SK-N-SH treated with all-trans-retinoic acid at 6 μM for 48 hours (cell line): ENCODE measurements at regions not wholly inside any gene's neighbourhood (a gene's known extent, or its start where the extent isn't known, plus 50 kb on each side); places are given as distances from the start of the nearest gene placed in this dataset.
"Not testable (repeated sequence)": the region's sequence is repeated elsewhere in the genome, so short reads cannot be mapped to it uniquely, and the experiment has no call there.

Source experiments
- ATAC-seq: fragments of 200-7000 bp; cut with Tn5 transposase; 3 replicates; pipeline ENCODE4 v1.9.1; 2020; ENCODE audit warnings: mild to moderate bottlenecking, moderate library complexity
- ARNTL ChIP-seq: fragments of 450-650 bp; formaldehyde crosslinking; IDR thresholded peaks from 2 replicates; pipeline ENCODE4 v1.5.0; 2020; ENCODE audit warnings: low read depth, mild to moderate bottlenecking, moderate library complexity, borderline replicate concordance
- BACH2 ChIP-seq: fragments of 250-450 bp; sonication (Bioruptor Pico); IDR thresholded peaks from 2 replicates; pipeline ENCODE4 v1.9.0; 2021; ENCODE audit warnings: mild to moderate bottlenecking, borderline replicate concordance
- ISL1 ChIP-seq: fragments of 250-450 bp; sonication (Bioruptor Pico); IDR thresholded peaks from 2 replicates; pipeline ENCODE4 v2.1.2; 2022; ENCODE audit warnings: mild to moderate bottlenecking, moderate library complexity
- OSR1 ChIP-seq: fragments of 250-450 bp; sonication (Bioruptor Pico); IDR thresholded peaks from 2 replicates; pipeline ENCODE4 v1.8.0; 2022; ENCODE audit warnings: moderate library complexity, mild to moderate bottlenecking, inconsistent platforms
- PPARA ChIP-seq: fragments of 250-450 bp; sonication (Bioruptor Pico); IDR thresholded peaks from 2 replicates; pipeline ENCODE4 v1.5.0; 2020; ENCODE audit warnings: mild to moderate bottlenecking, borderline replicate concordance
- SNAI2 ChIP-seq: fragments of 250-450 bp; sonication (Bioruptor Pico); IDR thresholded peaks from 2 replicates; pipeline ENCODE4 v1.5.0; 2020; ENCODE audit warnings: mild to moderate bottlenecking, moderate library complexity
- TCF4 ChIP-seq: fragments of 250-450 bp; sonication (Bioruptor Pico); IDR thresholded peaks from 2 replicates; pipeline ENCODE4 v1.8.0; 2021; ENCODE audit warnings: mild to moderate bottlenecking, moderate library complexity, borderline replicate concordance
- TOX ChIP-seq: fragments of 250-450 bp; sonication (Bioruptor Pico); IDR thresholded peaks from 2 replicates; pipeline ENCODE4 v1.8.0; 2021; ENCODE audit warnings: mild to moderate bottlenecking, moderate library complexity, borderline replicate concordance
- ZC3H10 ChIP-seq: fragments of 250-450 bp; sonication (Bioruptor Pico); IDR thresholded peaks from 2 replicates; pipeline ENCODE4 v1.5.1; 2021; ENCODE audit warnings: mild to moderate bottlenecking, moderate library complexity
- ZFP3 ChIP-seq: fragments of 250-450 bp; sonication (Bioruptor Pico); IDR thresholded peaks from 2 replicates; pipeline ENCODE4 v1.5.0; 2020; ENCODE audit warnings: mild to moderate bottlenecking, moderate library complexity
- ZFP30 ChIP-seq: fragments of 450-650 bp; formaldehyde crosslinking; IDR thresholded peaks from 2 replicates; pipeline ENCODE4 v1.5.0; 2022; ENCODE audit warnings: mild to moderate bottlenecking, moderate library complexity
- ZNF565 ChIP-seq: fragments of 450-650 bp; formaldehyde crosslinking; conservative IDR thresholded peaks from 2 replicates; pipeline ENCODE4 v1.5.0; 2020; ENCODE audit warnings: low read depth, mild to moderate bottlenecking, moderate library complexity
- ZNF70 ChIP-seq: fragments of 450-650 bp; formaldehyde crosslinking; IDR thresholded peaks from 2 replicates; pipeline ENCODE4 v1.5.0; 2020; ENCODE audit warnings: mild to moderate bottlenecking, moderate library complexity
- ZNF8 ChIP-seq: fragments of 450-650 bp; formaldehyde crosslinking; IDR thresholded peaks from 2 replicates; pipeline ENCODE4 v1.5.0; 2020; ENCODE audit warnings: mild to moderate bottlenecking, moderate library complexity
- TF ChIP-seq, protein P1 (sequence below): fragments of 250-450 bp; sonication (Bioruptor Pico); IDR thresholded peaks from 2 replicates; pipeline ENCODE4 v1.5.1; 2021; ENCODE audit warnings: mild to moderate bottlenecking, moderate library complexity
- TF ChIP-seq, protein P2 (sequence below): fragments of 250-450 bp; sonication (Bioruptor Pico); IDR thresholded peaks from 2 replicates; pipeline ENCODE4 v1.5.0; 2020; ENCODE audit warnings: mild to moderate bottlenecking, moderate library complexity
- TF ChIP-seq, protein P3 (sequence below): fragments of 250-450 bp; sonication (Bioruptor Pico); IDR thresholded peaks from 2 replicates; pipeline ENCODE4 v1.8.0; 2020; ENCODE audit warnings: mild to moderate bottlenecking, moderate library complexity, borderline replicate concordance
- TF ChIP-seq, protein P4 (sequence below): fragments of 250-450 bp; sonication (Bioruptor Pico); IDR thresholded peaks from 2 replicates; pipeline ENCODE4 v1.5.1; 2020; ENCODE audit warnings: low read depth, mild to moderate bottlenecking, moderate library complexity
- TF ChIP-seq, protein P5 (sequence below): fragments of 250-450 bp; sonication (Bioruptor Pico); IDR thresholded peaks from 2 replicates; pipeline ENCODE4 v1.8.0; 2021; ENCODE audit warnings: low read depth, mild to moderate bottlenecking, moderate library complexity, borderline replicate concordance

DNA sequence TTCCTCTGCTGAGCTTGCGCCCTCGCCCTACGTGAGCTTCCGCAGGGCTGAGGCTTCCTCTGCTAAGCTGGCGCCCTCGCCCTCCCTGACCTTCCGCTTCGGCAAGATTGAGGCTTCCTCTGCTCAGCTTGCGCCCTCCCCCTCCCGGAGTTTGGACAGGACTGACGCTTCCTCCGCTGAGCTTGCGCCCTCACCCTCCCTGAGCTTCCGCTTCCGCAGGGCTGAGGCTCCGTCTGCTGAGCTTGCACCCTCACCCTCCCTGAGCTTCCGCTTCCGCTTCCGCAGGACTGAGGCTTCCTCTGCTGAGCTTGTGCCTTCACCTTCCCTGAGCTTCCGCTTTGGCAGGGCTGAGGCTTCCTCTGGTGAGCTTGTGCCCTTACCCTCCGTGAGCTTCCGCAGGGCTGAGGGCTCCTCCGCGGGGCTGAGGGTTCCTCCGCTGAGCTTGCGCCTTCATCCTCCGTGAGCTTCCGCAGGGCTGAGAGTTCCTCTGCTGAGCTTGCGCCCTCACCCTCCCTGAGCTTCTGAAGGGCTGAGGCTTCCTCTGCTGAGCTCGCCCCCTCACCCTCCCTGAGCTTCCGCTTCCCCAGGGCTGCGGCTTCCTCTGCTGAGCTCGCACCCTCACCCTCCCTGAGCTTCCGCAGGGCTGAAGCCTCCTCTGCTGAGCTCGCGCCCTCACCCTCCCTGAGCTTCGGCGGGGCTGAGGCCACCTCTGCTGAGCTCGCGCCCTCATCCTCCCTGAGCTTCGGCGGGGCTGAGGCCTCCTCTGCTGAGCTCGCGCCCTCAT, 753.6 kb upstream of the TPTE start:
- TF ChIP-seq, protein P1, sequence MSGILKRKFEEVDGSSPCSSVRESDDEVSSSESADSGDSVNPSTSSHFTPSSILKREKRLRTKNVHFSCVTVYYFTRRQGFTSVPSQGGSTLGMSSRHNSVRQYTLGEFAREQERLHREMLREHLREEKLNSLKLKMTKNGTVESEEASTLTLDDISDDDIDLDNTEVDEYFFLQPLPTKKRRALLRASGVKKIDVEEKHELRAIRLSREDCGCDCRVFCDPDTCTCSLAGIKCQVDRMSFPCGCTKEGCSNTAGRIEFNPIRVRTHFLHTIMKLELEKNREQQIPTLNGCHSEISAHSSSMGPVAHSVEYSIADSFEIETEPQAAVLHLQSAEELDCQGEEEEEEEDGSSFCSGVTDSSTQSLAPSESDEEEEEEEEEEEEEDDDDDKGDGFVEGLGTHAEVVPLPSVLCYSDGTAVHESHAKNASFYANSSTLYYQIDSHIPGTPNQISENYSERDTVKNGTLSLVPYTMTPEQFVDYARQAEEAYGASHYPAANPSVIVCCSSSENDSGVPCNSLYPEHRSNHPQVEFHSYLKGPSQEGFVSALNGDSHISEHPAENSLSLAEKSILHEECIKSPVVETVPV (CRISPR knock-in tag) = no peak
- TF ChIP-seq, protein P2, sequence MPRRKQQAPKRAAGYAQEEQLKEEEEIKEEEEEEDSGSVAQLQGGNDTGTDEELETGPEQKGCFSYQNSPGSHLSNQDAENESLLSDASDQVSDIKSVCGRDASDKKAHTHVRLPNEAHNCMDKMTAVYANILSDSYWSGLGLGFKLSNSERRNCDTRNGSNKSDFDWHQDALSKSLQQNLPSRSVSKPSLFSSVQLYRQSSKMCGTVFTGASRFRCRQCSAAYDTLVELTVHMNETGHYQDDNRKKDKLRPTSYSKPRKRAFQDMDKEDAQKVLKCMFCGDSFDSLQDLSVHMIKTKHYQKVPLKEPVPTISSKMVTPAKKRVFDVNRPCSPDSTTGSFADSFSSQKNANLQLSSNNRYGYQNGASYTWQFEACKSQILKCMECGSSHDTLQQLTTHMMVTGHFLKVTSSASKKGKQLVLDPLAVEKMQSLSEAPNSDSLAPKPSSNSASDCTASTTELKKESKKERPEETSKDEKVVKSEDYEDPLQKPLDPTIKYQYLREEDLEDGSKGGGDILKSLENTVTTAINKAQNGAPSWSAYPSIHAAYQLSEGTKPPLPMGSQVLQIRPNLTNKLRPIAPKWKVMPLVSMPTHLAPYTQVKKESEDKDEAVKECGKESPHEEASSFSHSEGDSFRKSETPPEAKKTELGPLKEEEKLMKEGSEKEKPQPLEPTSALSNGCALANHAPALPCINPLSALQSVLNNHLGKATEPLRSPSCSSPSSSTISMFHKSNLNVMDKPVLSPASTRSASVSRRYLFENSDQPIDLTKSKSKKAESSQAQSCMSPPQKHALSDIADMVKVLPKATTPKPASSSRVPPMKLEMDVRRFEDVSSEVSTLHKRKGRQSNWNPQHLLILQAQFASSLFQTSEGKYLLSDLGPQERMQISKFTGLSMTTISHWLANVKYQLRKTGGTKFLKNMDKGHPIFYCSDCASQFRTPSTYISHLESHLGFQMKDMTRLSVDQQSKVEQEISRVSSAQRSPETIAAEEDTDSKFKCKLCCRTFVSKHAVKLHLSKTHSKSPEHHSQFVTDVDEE (CRISPR knock-in tag) = no peak
- no peak for TF ChIP-seq TOX (CRISPR knock-in tag)
- TF ChIP-seq ZFP30 = no peak
- TF ChIP-seq SNAI2 (CRISPR knock-in tag) = no peak
- TF ChIP-seq BACH2 (CRISPR knock-in tag) = no peak
- TF ChIP-seq, protein P3, sequence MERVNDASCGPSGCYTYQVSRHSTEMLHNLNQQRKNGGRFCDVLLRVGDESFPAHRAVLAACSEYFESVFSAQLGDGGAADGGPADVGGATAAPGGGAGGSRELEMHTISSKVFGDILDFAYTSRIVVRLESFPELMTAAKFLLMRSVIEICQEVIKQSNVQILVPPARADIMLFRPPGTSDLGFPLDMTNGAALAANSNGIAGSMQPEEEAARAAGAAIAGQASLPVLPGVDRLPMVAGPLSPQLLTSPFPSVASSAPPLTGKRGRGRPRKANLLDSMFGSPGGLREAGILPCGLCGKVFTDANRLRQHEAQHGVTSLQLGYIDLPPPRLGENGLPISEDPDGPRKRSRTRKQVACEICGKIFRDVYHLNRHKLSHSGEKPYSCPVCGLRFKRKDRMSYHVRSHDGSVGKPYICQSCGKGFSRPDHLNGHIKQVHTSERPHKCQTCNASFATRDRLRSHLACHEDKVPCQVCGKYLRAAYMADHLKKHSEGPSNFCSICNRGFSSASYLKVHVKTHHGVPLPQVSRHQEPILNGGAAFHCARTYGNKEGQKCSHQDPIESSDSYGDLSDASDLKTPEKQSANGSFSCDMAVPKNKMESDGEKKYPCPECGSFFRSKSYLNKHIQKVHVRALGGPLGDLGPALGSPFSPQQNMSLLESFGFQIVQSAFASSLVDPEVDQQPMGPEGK (CRISPR knock-in tag) = no peak
- TF ChIP-seq ZC3H10 (CRISPR knock-in tag) = no peak
- TF ChIP-seq ZNF70 (CRISPR knock-in tag) = no peak
- no peak for TF ChIP-seq ARNTL
- no peak for TF ChIP-seq TCF4 (CRISPR knock-in tag)
- TF ChIP-seq, protein P4, sequence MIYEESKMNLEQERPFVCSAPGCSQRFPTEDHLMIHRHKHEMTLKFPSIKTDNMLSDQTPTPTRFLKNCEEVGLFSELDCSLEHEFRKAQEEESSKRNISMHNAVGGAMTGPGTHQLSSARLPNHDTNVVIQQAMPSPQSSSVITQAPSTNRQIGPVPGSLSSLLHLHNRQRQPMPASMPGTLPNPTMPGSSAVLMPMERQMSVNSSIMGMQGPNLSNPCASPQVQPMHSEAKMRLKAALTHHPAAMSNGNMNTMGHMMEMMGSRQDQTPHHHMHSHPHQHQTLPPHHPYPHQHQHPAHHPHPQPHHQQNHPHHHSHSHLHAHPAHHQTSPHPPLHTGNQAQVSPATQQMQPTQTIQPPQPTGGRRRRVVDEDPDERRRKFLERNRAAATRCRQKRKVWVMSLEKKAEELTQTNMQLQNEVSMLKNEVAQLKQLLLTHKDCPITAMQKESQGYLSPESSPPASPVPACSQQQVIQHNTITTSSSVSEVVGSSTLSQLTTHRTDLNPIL = no peak
- no peak for TF ChIP-seq ZNF565 (CRISPR knock-in tag)
- TF ChIP-seq ZFP3 (CRISPR knock-in tag) = no peak
- TF ChIP-seq, protein P5, sequence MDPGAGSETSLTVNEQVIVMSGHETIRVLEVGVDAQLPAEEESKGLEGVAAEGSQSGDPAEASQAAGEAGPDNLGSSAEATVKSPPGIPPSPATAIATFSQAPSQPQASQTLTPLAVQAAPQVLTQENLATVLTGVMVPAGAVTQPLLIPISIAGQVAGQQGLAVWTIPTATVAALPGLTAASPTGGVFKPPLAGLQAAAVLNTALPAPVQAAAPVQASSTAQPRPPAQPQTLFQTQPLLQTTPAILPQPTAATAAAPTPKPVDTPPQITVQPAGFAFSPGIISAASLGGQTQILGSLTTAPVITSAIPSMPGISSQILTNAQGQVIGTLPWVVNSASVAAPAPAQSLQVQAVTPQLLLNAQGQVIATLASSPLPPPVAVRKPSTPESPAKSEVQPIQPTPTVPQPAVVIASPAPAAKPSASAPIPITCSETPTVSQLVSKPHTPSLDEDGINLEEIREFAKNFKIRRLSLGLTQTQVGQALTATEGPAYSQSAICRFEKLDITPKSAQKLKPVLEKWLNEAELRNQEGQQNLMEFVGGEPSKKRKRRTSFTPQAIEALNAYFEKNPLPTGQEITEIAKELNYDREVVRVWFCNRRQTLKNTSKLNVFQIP (CRISPR knock-in tag) = no peak
- TF ChIP-seq PPARA (CRISPR knock-in tag) = no peak
- no peak for TF ChIP-seq ZNF8 (CRISPR knock-in tag)
- no peak for TF ChIP-seq OSR1 (CRISPR knock-in tag)
- TF ChIP-seq ISL1 = no peak

DNA sequence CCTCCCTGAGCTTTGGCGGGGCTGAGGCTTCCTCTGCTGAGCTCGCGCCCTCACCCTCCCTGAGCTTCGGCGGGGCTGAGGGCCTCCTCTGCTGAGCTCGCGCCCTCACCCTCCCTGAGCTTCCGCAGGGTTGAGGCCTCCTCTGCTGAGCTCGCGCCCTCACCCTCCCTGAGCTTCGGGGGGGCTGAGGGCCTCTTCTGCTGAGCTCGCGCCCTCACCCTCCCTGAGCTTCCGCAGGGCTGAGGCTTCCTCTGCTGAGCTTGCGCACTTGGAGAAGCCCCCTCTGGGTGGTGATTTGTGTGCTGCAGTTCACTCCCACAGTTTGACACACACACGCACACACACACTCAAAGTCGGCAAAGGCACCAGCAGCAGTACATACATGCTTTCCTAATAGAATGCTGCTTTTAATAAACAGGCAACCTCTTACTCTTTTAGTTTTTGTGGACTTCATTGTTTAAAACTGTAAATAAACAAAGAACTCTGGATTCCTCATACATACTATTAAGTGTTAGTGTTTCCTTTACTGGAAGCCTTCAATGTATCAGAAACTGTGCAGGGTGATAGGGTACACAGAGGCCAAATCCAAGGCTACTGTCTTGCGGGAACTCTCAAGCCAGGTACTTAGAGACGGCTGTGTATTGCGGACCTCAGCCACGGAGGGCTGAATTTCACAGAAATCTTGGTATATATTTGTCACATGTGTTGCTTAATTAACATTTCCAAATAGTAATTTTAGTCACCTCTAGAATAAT, 752.8 kb upstream of the TPTE start:
- ATAC-seq = not testable (repeated sequence)

More for the DNA sequence above, 753.6 kb upstream of the TPTE start:
- ATAC-seq = peak; percentile 79

DNA sequence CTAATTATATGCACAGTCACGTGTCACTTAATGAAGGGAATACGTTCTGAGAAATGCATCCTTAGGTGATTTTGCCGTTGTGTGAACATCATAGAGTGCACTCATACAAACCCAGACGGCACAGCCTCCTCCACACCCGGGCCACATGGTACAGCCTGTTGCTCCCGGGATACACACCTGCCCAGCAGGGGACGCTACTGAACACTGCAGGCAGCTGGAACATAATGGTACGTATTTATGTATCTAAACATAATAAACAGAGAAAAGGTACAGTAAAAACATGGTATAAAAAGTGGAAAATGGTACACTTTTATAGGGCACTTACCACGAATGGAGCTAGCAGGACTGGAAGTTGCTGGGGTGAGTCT, 752.3 kb upstream of the TPTE start:
- ATAC-seq = not testable (repeated sequence)

DNA sequence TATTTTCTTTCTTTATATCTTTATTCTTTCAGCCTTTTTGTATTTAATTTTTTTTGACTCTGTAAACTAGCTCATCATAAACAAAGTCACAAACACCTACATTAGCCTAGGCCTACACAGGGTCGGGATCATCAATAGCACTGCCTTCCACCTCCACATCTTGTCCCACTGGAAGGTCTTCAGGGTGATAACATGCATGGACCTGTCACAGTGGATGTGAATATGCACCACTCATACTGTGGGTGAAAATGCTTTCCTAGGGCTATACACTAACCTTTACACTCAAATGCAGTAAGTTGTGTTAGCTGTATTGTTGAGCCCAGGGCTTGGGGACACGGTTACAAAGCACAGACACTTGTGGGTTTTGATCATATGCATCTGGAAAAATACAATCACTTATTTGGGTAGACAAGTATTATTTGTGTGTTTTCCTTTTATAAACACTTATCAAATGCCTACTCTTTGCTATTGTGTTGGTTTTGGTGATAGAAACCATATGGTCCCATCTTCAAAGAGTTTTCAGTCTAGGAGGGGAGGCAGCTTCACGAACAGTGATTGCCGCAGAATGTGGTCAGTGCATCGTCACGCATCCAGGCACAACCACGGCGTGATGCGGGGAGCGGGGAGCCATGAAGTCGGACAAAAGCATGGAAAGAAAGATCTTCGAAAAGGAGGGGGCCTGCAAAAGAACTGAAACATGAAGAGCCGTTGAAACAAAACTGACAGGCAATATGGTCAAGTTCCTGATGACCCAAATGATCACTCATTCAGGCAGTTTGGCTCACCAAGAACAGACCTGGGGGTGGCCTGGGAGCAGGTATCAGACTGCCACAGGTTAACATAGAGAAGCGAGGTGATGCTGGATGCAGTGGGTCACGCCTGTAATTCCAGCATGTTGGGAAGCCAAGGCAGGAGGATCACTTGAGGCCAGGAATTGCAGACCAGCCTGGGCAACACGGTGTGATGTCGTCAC, 751.4 kb upstream of the TPTE start:
- ATAC-seq = not testable (repeated sequence)

DNA sequence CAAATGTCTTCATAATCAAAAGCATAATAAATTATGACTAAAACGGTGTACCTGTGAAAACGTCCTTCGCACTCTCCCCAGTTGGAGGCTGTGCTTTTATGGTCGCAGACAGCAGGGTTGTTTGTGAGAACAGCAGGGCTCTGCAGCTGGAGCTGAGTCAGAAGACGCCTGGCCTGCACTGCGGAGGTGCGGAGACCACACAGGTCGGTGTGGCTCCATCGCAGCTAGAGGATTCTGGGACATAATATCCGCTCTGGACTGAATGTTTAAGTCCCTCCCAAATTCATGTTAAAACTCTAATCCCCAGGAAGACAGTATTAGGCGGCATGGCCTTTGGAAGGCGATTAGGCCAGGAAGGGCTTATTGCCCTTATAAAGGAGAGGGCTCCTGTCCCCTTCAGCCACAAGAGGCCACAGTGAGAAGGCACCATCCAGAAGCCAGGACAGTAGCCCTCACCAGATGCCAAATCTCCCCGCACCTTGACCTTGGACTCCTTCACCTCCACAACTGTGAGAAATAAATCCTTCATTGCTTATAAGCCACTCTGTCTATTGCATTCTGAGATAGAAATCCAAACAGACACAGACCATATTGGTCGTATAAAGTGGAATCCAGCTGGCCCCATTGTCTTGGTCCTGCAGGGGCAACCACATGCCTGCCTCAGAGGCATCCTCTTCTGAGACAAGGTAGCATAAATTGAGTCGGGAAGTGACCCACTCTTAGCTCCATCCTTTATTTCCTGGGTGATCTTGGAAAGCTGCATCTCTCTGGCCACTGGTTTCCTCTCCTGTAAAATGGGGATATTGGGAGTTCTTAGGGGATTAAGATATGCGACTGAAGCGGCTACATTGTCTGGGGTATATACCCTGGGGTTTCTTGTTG, 749.7 kb upstream of the TPTE start:
- not testable (repeated sequence) for ATAC-seq
